Trophoblast cell (in vitro differentiated cells and primary cell): ENCODE measurements at regions not wholly inside any gene's neighbourhood (a gene's known extent, or its start where the extent isn't known, plus 50 kb on each side); places are given as distances from the start of the nearest gene placed in this dataset.
A peak's percentile ranks its signal among the peaks of the same experiment; 100 is the strongest.
"Not testable (repeated sequence)": the region's sequence is repeated elsewhere in the genome, so short reads cannot be mapped to it uniquely, and the experiment has no call there.

Experiments
- DNase-seq, 2 donors: peaks; one replicate each; pipeline ENCODE4 v3.0.0-alpha.2; 2016
- H2AFZ ChIP-seq: 2 replicates; pipeline ENCODE4 v1.6.1; 2013; ENCODE audit warnings: low read length, moderate library complexity, mild to moderate bottlenecking; ENCODE audit not compliant: insufficient read depth, poor library complexity
- H2AK5ac ChIP-seq: 2 replicates; pipeline ENCODE4 v1.6.1; 2013; ENCODE audit warnings: mild to moderate bottlenecking, low read length
- H2BK120ac ChIP-seq: 2 replicates; pipeline ENCODE4 v1.6.1; 2013; ENCODE audit warnings: low read length, mild to moderate bottlenecking, moderate library complexity; ENCODE audit not compliant: insufficient read depth, poor library complexity
- H2BK12ac ChIP-seq: 2 replicates; pipeline ENCODE4 v1.6.1; 2013; ENCODE audit warnings: mild to moderate bottlenecking, low read length, moderate library complexity
- H2BK5ac ChIP-seq: 2 replicates; pipeline ENCODE4 v1.6.1; 2013; ENCODE audit warnings: low read length, low read depth, moderate library complexity, mild to moderate bottlenecking; ENCODE audit not compliant: poor library complexity
- H3K14ac ChIP-seq: 2 replicates; pipeline ENCODE4 v1.6.1; 2013; ENCODE audit warnings: mild to moderate bottlenecking, low read length
- H3K18ac ChIP-seq: 2 replicates; pipeline ENCODE4 v1.6.1; 2013; ENCODE audit warnings: mild to moderate bottlenecking, low read length
- H3K23ac ChIP-seq: 2 replicates; pipeline ENCODE4 v1.6.1; 2013; ENCODE audit warnings: low read length
- H3K27ac ChIP-seq: 2 replicates; pipeline ENCODE4 v1.5.1; 2013; ENCODE audit warnings: low read depth, mild to moderate bottlenecking, inconsistent platforms, low read length, moderate library complexity
- H3K27me3 ChIP-seq: 2 replicates; pipeline ENCODE4 v1.6.1; 2013; ENCODE audit warnings: inconsistent platforms, mild to moderate bottlenecking, low read length, moderate library complexity; ENCODE audit not compliant: insufficient read depth
- H3K36me3 ChIP-seq, 2 experiments: 1 replicate in 1 of 2; 2 replicates in 1 of 2; pipeline ENCODE4 v1.6.1; 2013; ENCODE audit warnings: low read length in 2 of 2, mild to moderate bottlenecking in 2 of 2, moderate library complexity in 1 of 2; ENCODE audit not compliant: insufficient read depth in 2 of 2, control insufficient read depth in 1 of 2
- H3K4ac ChIP-seq: 2 replicates; pipeline ENCODE4 v1.6.1; 2013; ENCODE audit warnings: low read depth, mild to moderate bottlenecking, low read length, moderate library complexity
- H3K4me1 ChIP-seq, 2 experiments: 1 replicate in 1 of 2; 2 replicates in 1 of 2; pipeline ENCODE4 v1.6.1; 2013; ENCODE audit warnings: low read length in 2 of 2, mild to moderate bottlenecking in 2 of 2, moderate library complexity in 1 of 2; ENCODE audit not compliant: insufficient read depth in 2 of 2, control insufficient read depth in 1 of 2
- H3K4me2 ChIP-seq: 2 replicates; pipeline ENCODE4 v1.6.1; 2013; ENCODE audit warnings: inconsistent platforms, mild to moderate bottlenecking, low read length, moderate library complexity
- H3K4me3 ChIP-seq: 2 replicates; pipeline ENCODE4 v1.5.1; 2013; ENCODE audit warnings: mild to moderate bottlenecking, low read depth, low read length, inconsistent platforms
- H3K79me1 ChIP-seq: one replicate; pipeline ENCODE4 v1.6.1; 2013; ENCODE audit warnings: low read length
- H3K79me2 ChIP-seq: 2 replicates; pipeline ENCODE4 v1.6.1; 2013; ENCODE audit warnings: low read length, mild to moderate bottlenecking; ENCODE audit not compliant: control insufficient read depth, insufficient read depth, poor library complexity
- H3K9ac ChIP-seq: 2 replicates; pipeline ENCODE4 v1.6.1; 2013; ENCODE audit warnings: mild to moderate bottlenecking, low read length
- H3K9me3 ChIP-seq: 2 replicates; pipeline ENCODE4 v1.6.1; 2013; ENCODE audit warnings: low read depth, mild to moderate bottlenecking, control low read depth, inconsistent platforms, low read length; ENCODE audit not compliant: insufficient read depth
- H4K12ac ChIP-seq: 2 replicates; pipeline ENCODE4 v1.6.1; 2013; ENCODE audit warnings: low read depth, mild to moderate bottlenecking, low read length, moderate library complexity
- H4K8ac ChIP-seq: 2 replicates; pipeline ENCODE4 v1.6.1; 2013; ENCODE audit warnings: low read depth, mild to moderate bottlenecking, low read length, moderate library complexity
- H4K91ac ChIP-seq: one replicate; pipeline ENCODE4 v1.6.1; 2013; ENCODE audit warnings: low read depth, mild to moderate bottlenecking, low read length, moderate library complexity
- WGBS: extraction: QIAGEN DNeasy Blood & Tissue Kit; methylation state at CpG from one replicate; pipeline ENCODE4 v1.1.7; 2013; ENCODE audit warnings: missing lambda C conversion rate; ENCODE audit not compliant: insufficient read length, insufficient coverage; ENCODE audit errors: extremely low coverage; 5-methylcytosine and 5-hydroxymethylcytosine counted together

DNA sequence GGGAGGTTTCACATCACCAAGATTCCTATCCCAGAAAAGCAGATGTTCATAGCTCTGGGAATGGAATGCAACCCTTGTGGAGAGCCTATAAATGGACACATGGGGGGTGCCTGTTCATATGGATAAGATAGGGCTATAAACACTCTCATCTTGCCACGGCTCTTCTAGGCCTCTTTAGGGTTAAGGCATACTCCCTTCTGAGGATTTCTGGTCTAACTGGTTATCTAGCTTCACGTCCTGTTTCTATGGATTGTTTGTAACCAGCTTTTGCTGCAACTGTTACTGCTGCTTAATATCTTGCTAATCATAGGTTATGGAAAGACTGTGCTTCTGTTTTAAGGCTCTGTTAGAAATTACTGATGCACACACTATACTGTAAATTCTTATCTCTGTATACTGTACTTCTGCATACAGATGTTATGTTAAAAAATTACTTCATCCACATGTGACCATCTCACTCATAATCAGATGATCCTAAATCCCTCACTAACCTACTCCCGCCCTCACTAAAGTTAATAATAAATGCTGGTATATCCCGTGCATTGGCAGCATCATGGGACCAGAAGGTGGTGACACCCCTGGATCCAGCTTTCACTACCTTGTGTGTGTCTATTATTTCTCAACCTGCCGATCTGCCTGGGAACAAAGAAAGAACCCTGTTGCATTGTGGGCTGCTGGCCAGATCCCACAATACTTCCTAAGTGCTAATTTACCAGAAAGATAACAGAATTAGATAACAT, 68.7 kb downstream of the PRKAB2 start:
- not testable (repeated sequence) for H3K23ac ChIP-seq, H3K4me2 ChIP-seq, H3K4ac ChIP-seq, H3K18ac ChIP-seq, H2BK12ac ChIP-seq, H3K27me3 ChIP-seq, H4K91ac ChIP-seq, H2BK120ac ChIP-seq, H4K8ac ChIP-seq, H3K79me1 ChIP-seq, H2AK5ac ChIP-seq, H2BK5ac ChIP-seq, H3K9me3 ChIP-seq, H3K79me2 ChIP-seq, H2AFZ ChIP-seq, H3K9ac ChIP-seq, H4K12ac ChIP-seq, H3K36me3 ChIP-seq, H3K4me3 ChIP-seq, H3K14ac ChIP-seq
- whole genome bisulfite sequencing: no CpG with 5 or more reads among the region's 5 CpGs
- peak in 1 of 2 donors; percentile 55 for DNase-seq
- H3K27ac ChIP-seq: peak overlapping the region; percentile 25
- H3K4me1 ChIP-seq: peaks cover 8 to 20% of the 10 kb centered on the region in 2 experiments

- no peak overlapping the region for H3K14ac ChIP-seq
- H4K91ac ChIP-seq: no peak overlapping the region
- no peaks in the 10 kb centered on the region for H3K27me3 ChIP-seq
- H3K4me3 ChIP-seq: no peak overlapping the region
- no peak overlapping the region for H3K9ac ChIP-seq
- no peak overlapping the region for H2BK120ac ChIP-seq
- no peak overlapping the region for H2BK5ac ChIP-seq
- H3K36me3 ChIP-seq: no peaks in the 10 kb centered on the region
- H4K8ac ChIP-seq: no peak overlapping the region
- H3K9me3 ChIP-seq: peaks cover 2% of the 10 kb centered on the region
- no peak overlapping the region for H3K4me2 ChIP-seq
- H2AK5ac ChIP-seq: no peak overlapping the region
- no peak overlapping the region for H3K27ac ChIP-seq
- DNase-seq: no peak
- no peaks in the 10 kb centered on the region for H3K79me2 ChIP-seq
- peaks cover 2 to 4% of the 10 kb centered on the region in 2 experiments for H3K4me1 ChIP-seq
- H3K18ac ChIP-seq: no peak overlapping the region
- no peak overlapping the region for H2BK12ac ChIP-seq
- no peak overlapping the region for H2AFZ ChIP-seq
- WGBS: no CpG with 5 or more reads among the region's 6 CpGs
- H3K23ac ChIP-seq: no peak overlapping the region
- no peak overlapping the region for H3K4ac ChIP-seq
- peaks cover 2% of the 10 kb centered on the region for H3K79me1 ChIP-seq
- no peak overlapping the region for H4K12ac ChIP-seq
Measured at GRCh38 chr1:147099192-147099591, 73.1 kb downstream of the PRKAB2 start.

DNA sequence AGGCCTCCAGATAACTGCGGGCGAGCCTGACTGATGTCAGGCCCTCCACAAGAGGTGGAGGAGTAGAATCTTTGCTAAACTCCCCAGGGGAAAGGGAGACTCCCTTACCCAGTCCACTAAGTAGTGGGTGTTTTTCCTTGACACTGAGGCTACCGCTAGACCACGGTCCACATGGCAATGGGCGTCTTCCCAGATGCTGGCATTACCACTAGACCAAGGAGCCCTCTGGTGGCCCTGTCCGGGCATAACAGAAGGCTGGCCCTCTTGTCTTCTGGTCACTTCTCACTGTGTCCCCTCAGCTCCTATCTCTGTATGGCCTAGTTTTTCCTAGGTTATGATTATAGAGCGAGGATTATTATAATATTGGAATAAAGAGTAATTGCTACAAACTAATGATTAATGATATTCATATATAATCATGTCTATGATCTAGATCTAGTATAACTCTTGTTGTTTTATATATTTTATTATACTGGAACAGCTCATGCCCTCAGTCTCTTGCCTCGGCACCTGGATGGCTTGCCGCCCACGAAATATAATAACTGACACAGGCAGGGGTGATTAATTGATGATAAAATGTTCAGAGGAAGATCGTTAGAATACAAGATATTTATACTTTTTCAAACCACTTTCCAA, 73.8 kb downstream of the PRKAB2 start:
- H2AFZ ChIP-seq, H3K14ac ChIP-seq, H3K4me1 ChIP-seq, H3K18ac ChIP-seq, H3K4me2 ChIP-seq, H2AK5ac ChIP-seq, H3K23ac ChIP-seq, H3K4ac ChIP-seq, H4K91ac ChIP-seq, H2BK5ac ChIP-seq, H4K12ac ChIP-seq, H2BK12ac ChIP-seq, H4K8ac ChIP-seq, H3K36me3 ChIP-seq, H3K27me3 ChIP-seq, H3K9ac ChIP-seq, H3K79me2 ChIP-seq, H2BK120ac ChIP-seq, H3K27ac ChIP-seq, H3K79me1 ChIP-seq, H3K9me3 ChIP-seq, H3K4me3 ChIP-seq: not testable (repeated sequence)
- no CpG with 5 or more reads among the region's 11 CpGs for WGBS
- DNase-seq: peak; percentile 66 to 70

DNA sequence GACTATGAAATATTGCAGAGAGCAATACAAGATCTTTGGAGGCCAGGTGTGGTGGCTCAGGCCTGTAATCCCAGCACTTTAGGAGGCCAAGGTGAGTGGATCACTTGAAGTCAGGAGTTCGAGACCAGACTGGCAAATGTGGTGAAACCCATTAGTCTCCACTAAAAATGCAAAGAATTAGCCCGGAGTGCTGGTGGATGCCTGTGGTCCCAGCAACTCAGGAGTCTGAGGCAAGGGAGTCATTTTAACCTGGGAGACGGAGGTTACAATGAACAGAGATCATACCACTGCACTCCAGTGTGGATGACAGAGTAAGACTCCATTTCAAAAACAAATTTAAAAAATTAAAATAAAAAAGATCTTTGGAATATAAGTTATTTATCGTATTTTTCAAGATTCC, 76.6 kb downstream of the PRKAB2 start:
- H3K18ac ChIP-seq: no peak overlapping the region
- H3K79me1 ChIP-seq: peaks cover 2% of the 10 kb centered on the region
- WGBS: no CpG with 5 or more reads among the region's 4 CpGs
- H3K23ac ChIP-seq: no peak overlapping the region
- no peak overlapping the region for H2BK5ac ChIP-seq
- H4K91ac ChIP-seq: no peak overlapping the region
- H3K27ac ChIP-seq: no peak overlapping the region
- no peak overlapping the region for H3K14ac ChIP-seq
- no peaks in the 10 kb centered on the region for H3K79me2 ChIP-seq
- no peak overlapping the region for H2AFZ ChIP-seq
- H3K9ac ChIP-seq: no peak overlapping the region
- H2BK120ac ChIP-seq: no peak overlapping the region
- no peaks in the 10 kb centered on the region for H3K36me3 ChIP-seq
- DNase-seq: peak; percentile 67 to 86
- H2AK5ac ChIP-seq: no peak overlapping the region
- no peak overlapping the region for H3K4me3 ChIP-seq
- H3K4me2 ChIP-seq: no peak overlapping the region
- no peak overlapping the region for H3K4ac ChIP-seq
- no peak overlapping the region for H4K12ac ChIP-seq
- no peaks in the 10 kb centered on the region for H3K27me3 ChIP-seq
- H3K4me1 ChIP-seq: peaks cover 3 to 10% of the 10 kb centered on the region in 2 experiments
- no peak overlapping the region for H4K8ac ChIP-seq
- H2BK12ac ChIP-seq: no peak overlapping the region
- peaks cover 2% of the 10 kb centered on the region for H3K9me3 ChIP-seq
